Motor neuron (in vitro differentiated cells): ENCODE measurements at regions not wholly inside any gene's neighbourhood (a gene's known extent, or its start where the extent isn't known, plus 50 kb on each side); places are given as distances from the start of the nearest gene placed in this dataset.
"Not testable (repeated sequence)": the region's sequence is repeated elsewhere in the genome, so short reads cannot be mapped to it uniquely, and the experiment has no call there.

ENCODE experiments used
- ATAC-seq, 8 experiments: fragments of 200-7000 bp; cut with Tn5 transposase; replicated peaks in 6 of 8; 2 replicates each; pipeline ENCODE4 v1.8.0; 2021; ENCODE audit warnings: mild to moderate bottlenecking in 8 of 8, moderate library complexity in 8 of 8
- H3K27ac ChIP-seq, 2 donors: fragments of 250-450 bp; sonication (Bioruptor Pico); 2 replicates each; pipeline ENCODE4 v1.9.0; 2021; ENCODE audit warnings: antibody characterized with exemption in 2 of 2, mild to moderate bottlenecking in 2 of 2, moderate library complexity in 1 of 2
- H3K4me1 ChIP-seq, 2 donors: fragments of 250-450 bp; sonication (Bioruptor Pico); replicated peaks in 1 of 2; 2 replicates each; pipeline ENCODE4 v1.6.1; 2021; ENCODE audit warnings: antibody characterized with exemption in 2 of 2, mild to moderate bottlenecking in 2 of 2, moderate library complexity in 1 of 2
- H3K4me3 ChIP-seq, 5 donors: fragments of 250-450 bp; sonication (Bioruptor Pico); 2 replicates each; pipeline ENCODE4 v1.9.0; 2021; ENCODE audit warnings: antibody characterized with exemption in 5 of 5, mild to moderate bottlenecking in 5 of 5, moderate library complexity in 4 of 5
- WGBS, 10 experiments: fragments of 450-650 bp; shearing (Covaris generic); methylation state at CpG; one replicate each; pipeline ENCODE4 v1.0.0; 2022; 5-methylcytosine and 5-hydroxymethylcytosine counted together
- in situ Hi-C, 9 experiments: fragments of 400-800 bp; cut with MboI; loops; one replicate each; pipeline ENCODE4 v1.15.0; 2021; ENCODE audit warnings: low sequenced_read_pairs in 9 of 9, low pct_unique_long_range_greater_than_20kb in 2 of 9; ENCODE audit not compliant: unreplicated experiment in 9 of 9

GRCh38 chr18:78487649-78488048 lies 492.0 kb upstream of the SALL3 start:
- in situ Hi-C loops: no loop called here
- no peak overlapping the region for H3K27ac ChIP-seq
- no peak overlapping the region for H3K4me3 ChIP-seq
- WGBS, 10 experiments: 0 to 95% (median 59%) methylated on average over 1 to 4 of the region's 6 CpGs; no CpG with 5 or more reads in 4 of the 10 experiments
- no peaks in the 10 kb centered on the region for H3K4me1 ChIP-seq
- ATAC-seq: no peak

GRCh38 chr18:78492064-78492812 lies 487.4 kb upstream of the SALL3 start:
- Histone ChIP-seq H3K27ac (no peak overlapping the region), H3K4me3 (no peak overlapping the region), H3K4me1 (no peaks in the 10 kb centered on the region)
- in situ Hi-C loops: no loop called here
- no peak for ATAC-seq
- 0 to 100% (median 75%) methylated on average over 1 to 9 of the region's 19 CpGs; no CpG with 5 or more reads in 2 of the 10 experiments for WGBS, 10 experiments

GRCh38 chr18:78492813-78493371 lies 486.7 kb upstream of the SALL3 start:
- in situ Hi-C loops: no loop called here
- Histone ChIP-seq H3K27ac (no peak overlapping the region), H3K4me3 (no peak overlapping the region), H3K4me1 (no peaks in the 10 kb centered on the region)
- ATAC-seq: no peak
- 85 to 92% (median 90%) methylated on average over 2 to 10 of the region's 16 CpGs; no CpG with 5 or more reads in 7 of the 10 experiments for WGBS, 10 experiments

DNA sequence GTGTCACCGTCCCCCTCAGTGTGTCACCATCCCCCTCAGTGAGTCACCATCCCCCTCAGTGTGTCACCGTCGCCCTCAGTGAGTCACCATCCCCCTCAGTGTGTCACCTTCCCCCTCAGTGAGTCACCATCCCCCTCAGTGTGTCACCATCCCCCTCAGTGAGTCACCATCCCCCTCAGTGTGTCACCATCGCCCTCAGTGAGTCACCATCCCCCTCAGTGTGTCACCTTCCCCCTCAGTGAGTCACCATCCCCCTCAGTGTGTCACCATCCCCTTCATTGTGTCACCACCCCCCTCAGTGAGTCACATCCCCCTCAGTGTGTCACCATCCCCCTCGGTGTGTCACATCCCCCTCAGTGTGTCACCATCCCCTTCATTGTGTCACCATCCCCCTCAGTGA lies 486.1 kb upstream of the SALL3 start:
- H3K4me1 ChIP-seq, H3K27ac ChIP-seq, ATAC-seq, H3K4me3 ChIP-seq, in situ Hi-C loops: not testable (repeated sequence)
- no CpG with 5 or more reads among the region's 5 CpGs for WGBS, 10 experiments

DNA sequence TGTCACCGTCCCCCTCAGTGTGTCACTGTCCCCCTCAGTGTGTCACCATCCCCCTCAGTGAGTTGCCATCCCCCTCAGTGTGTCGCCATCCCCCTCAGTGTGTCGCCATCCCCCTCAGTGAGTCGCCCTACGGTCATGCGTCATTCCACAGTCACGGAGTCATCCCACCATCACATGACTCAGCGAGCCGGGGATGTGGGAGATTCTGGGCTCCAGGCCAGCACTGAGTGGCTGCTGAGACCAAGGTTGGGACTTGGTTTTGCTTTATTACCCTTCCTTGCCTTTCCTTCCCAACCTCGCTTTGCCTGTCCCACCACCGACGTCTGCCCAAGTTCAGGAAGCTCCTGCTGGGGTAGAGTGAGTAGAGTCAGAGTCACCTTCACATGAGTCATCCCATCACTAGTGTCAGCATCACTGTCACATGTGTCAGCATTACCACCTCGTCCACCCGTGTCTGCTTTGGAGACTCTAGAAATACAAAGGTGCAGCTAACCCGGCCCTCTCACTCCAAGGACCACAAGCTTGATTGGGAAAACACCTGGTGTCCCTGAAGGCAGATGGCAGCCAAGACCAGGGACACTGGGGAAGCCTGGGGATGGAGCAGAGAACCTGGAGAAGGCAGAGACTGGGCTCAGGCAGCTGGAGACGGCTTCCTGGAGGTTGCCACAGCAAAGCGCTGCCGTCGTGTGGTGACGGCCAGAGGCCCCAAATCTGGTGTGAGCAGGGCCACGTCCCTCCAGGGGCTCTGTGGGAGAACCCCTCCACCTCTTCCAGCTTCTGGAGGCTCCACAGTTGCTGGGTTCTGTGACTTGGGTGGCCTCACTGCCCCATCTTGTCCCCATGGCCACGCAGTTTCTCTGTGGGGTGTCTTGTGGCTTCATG lies 485.2 kb upstream of the SALL3 start:
- in situ Hi-C loops: no loop called here
- 40 to 100% (median 87%) methylated on average over 1 to 6 of the region's 22 CpGs; no CpG with 5 or more reads in 5 of the 10 experiments for WGBS, 10 experiments
- H3K4me1 ChIP-seq: no peaks in the 10 kb centered on the region
- no peak overlapping the region for H3K27ac ChIP-seq
- no peak overlapping the region for H3K4me3 ChIP-seq
- peak in 4 of 8 experiments; percentile 20 to 73 (median 42) for ATAC-seq

DNA sequence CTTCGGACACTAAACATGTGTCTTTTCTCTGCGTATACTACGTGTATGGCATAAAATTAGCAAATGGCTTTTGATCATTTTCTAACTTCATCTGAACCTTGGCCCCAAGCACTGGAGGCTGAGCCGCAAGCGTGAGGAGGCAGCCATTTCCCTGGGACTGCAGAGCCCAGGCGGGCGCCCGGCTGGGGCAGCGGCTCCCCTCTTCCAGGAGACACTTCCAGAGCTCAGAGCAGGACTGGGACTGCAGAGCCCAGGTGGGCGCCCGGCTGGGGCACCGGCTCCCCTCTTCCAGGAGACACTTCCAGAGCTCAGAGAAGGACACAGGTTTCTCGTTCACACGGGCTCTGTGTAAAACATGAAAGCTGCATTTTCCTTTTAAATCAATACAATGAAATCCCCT lies 484.1 kb upstream of the SALL3 start:
- Histone ChIP-seq H3K4me3 (no peak overlapping the region), H3K27ac (no peak overlapping the region), H3K4me1 (no peaks in the 10 kb centered on the region)
- WGBS, 10 experiments: 27 to 100% (median 79%) methylated on average over 1 to 6 of the region's 14 CpGs; no CpG with 5 or more reads in 4 of the 10 experiments
- in situ Hi-C loops: no loop called here
- no peak for ATAC-seq

- ATAC-seq: no peak
- WGBS, 10 experiments: 0 to 98% (median 84%) methylated on average over 1 to 10 of the region's 16 CpGs; no CpG with 5 or more reads in 1 of the 10 experiments
- no peak overlapping the region for H3K27ac ChIP-seq
- H3K4me3 ChIP-seq: no peak overlapping the region
- no peaks in the 10 kb centered on the region for H3K4me1 ChIP-seq
- in situ Hi-C loops: no loop called here
These were observed 483.5 kb upstream of the SALL3 start for GRCh38 chr18:78496079-78496478.

GRCh38 chr18:78497641-78498040 lies 482.0 kb upstream of the SALL3 start:
- WGBS, 10 experiments: 6 to 100% (median 66%) methylated on average over 2 to 7 of the region's 13 CpGs; no CpG with 5 or more reads in 4 of the 10 experiments
- Histone ChIP-seq H3K4me1 (no peaks in the 10 kb centered on the region), H3K27ac (no peak overlapping the region), H3K4me3 (no peak overlapping the region)
- no peak for ATAC-seq
- in situ Hi-C loops: no loop called here

GRCh38 chr18:78499586-78499985 lies 480.0 kb upstream of the SALL3 start:
- H3K4me3 ChIP-seq: no peak overlapping the region
- in situ Hi-C loops: no loop called here
- no peak overlapping the region for H3K27ac ChIP-seq
- WGBS, 10 experiments: 49 to 100% (median 83%) methylated on average over 1 to 9 of the region's 15 CpGs; no CpG with 5 or more reads in 4 of the 10 experiments
- H3K4me1 ChIP-seq: no peaks in the 10 kb centered on the region
- ATAC-seq: no peak

DNA sequence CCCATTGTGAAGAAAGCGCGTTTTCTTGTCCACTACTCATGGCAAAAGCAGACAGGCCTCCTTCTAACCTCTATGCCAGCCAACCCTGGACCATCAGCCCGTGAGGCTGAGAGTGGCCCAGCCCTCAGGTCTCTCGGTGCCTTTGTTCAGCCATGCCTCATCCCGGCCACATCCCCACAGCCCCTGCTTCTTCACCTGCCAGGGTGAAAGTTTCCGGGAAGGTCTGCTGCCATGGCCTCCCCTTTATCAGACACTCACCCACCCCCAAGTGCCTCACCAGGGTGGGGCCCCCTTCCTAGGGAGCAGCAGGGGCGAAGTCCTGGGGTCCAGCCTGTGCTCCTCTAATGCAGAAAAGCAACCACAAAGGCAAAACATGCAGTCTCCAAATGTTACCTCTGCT lies 478.4 kb upstream of the SALL3 start:
- in situ Hi-C loops: no loop called here
- Histone ChIP-seq H3K4me1 (peaks cover 7 to 12% of the 10 kb centered on the region in 2 donors), H3K4me3 (no peak overlapping the region), H3K27ac (no peak overlapping the region)
- 0 to 100% (median 39%) methylated on average over 2 to 5 of the region's 7 CpGs; no CpG with 5 or more reads in 7 of the 10 experiments for WGBS, 10 experiments
- no peak for ATAC-seq

DNA sequence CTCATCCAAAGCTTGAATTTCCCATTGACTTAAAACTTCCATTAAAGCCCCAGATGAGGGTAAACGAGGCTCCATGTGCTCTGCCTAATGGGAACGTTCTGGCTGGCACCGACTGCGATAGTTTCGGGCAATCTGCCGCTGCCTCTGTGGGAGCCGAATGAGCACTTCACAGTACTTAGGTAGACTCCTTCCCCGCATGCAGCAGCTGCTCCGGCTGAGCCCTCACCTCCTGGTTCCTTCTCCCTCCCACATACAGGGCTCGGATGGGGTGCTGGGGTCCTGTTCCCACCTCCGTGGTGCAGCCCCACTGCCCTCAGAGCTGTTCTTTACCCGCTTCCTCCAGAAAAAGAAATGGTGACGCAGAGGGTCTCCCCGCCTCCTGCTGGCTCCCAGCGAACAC lies 476.5 kb upstream of the SALL3 start:
- in situ Hi-C loops: no loop called here
- Histone ChIP-seq H3K4me3 (no peak overlapping the region), H3K4me1 (peaks cover 10 to 22% of the 10 kb centered on the region in 2 donors), H3K27ac (no peak overlapping the region)
- ATAC-seq: no peak
- WGBS, 10 experiments: 54 to 100% (median 82%) methylated on average over 1 to 10 of the region's 15 CpGs; no CpG with 5 or more reads in 6 of the 10 experiments

DNA sequence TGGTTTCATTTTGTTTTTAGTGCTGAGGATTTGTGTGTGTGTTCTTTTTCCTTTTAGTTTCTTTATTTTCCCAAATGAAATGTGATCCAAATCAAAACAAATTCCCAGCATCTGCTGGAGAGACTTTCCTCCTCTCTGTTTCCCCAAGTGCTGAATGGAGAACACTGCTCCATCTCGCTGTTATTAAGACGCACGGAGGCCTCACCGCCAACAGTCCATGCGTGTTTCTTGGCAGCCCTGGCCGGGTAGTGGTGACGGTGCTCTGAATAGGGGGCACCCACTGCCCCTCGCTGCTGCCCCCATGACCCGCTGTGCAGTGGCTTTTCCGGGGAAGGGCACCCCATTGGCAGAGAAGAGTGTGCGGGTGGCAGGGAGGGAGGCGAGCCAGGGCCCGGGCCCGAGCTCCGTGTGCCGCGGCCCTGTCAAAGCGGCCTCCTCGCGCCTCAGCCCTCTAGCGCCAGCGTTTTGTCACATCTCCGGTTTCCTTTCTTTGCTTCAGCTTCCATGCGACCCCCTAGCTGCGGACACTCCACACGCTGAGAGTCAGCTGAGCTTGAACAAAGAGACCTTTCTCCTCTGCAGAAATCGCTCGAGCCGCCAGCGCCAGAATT lies 473.7 kb upstream of the SALL3 start:
- in situ Hi-C loops: no loop called here
- Histone ChIP-seq H3K4me3 (no peak overlapping the region), H3K27ac (peak overlapping the region; percentile 61 to 70), H3K4me1 (peaks cover 10 to 22% of the 10 kb centered on the region in 2 donors)
- peak in 4 of 8 experiments; percentile 92 to 98 (median 96) for ATAC-seq
- WGBS, 10 experiments: 0 to 66% (median 34%) methylated on average over 1 to 12 of the region's 30 CpGs; no CpG with 5 or more reads in 2 of the 10 experiments
